ENCODE measurements at regions not wholly inside any gene's neighbourhood (a gene's known extent, or its start where the extent isn't known, plus 50 kb on each side); places are given as distances from the start of the nearest gene placed in this dataset.

- no peak overlapping the region for H3K4me3 ChIP-seq (ENCODE audit: low read depth, low read length)
- DNase-seq (ENCODE audit: low read depth) = no peak
- TF ChIP-seq MAX (IDR thresholded peaks at IDR 0.05; ENCODE audit: low read depth, low read length) (no peak), MYC (IDR thresholded peaks at IDR 0.05; ENCODE audit: low read depth, low read length) (no peak), CTCF (IDR thresholded peaks at IDR 0.05; ENCODE audit: low read depth, low read length) (no peak), POLR2A (IDR thresholded peaks at IDR 0.05; ENCODE audit: extremely low read depth, insufficient read length) (no peak)
These were observed 1646.9 kb upstream of the SPRY2 start for GRCh38 chr13:81987677-81988357.

- TF ChIP-seq CTCF (IDR thresholded peaks at IDR 0.05; ENCODE audit: low read depth, low read length) = no peak
- TF ChIP-seq POLR2A (IDR thresholded peaks at IDR 0.05; ENCODE audit: extremely low read depth, insufficient read length) = no peak
- no peak for TF ChIP-seq MAX (IDR thresholded peaks at IDR 0.05; ENCODE audit: low read depth, low read length)
- TF ChIP-seq MYC (IDR thresholded peaks at IDR 0.05; ENCODE audit: low read depth, low read length) = no peak
- no peak for DNase-seq (ENCODE audit: low read depth)
- no peak overlapping the region for H3K4me3 ChIP-seq (ENCODE audit: low read depth, low read length)
These were observed 1646.2 kb upstream of the SPRY2 start for GRCh38 chr13:81987159-81987558.

- no peak overlapping the region for H3K4me3 ChIP-seq (ENCODE audit: low read depth, low read length)
- no peak for TF ChIP-seq MYC (IDR thresholded peaks at IDR 0.05; ENCODE audit: low read depth, low read length)
- TF ChIP-seq MAX (IDR thresholded peaks at IDR 0.05; ENCODE audit: low read depth, low read length) = no peak
- TF ChIP-seq POLR2A (IDR thresholded peaks at IDR 0.05; ENCODE audit: extremely low read depth, insufficient read length) = no peak
- TF ChIP-seq CTCF (IDR thresholded peaks at IDR 0.05; ENCODE audit: low read depth, low read length) = no peak
- DNase-seq (ENCODE audit: low read depth) = no peak
These were observed 1645.4 kb upstream of the SPRY2 start for GRCh38 chr13:81986308-81986707.

GRCh38 chr13:81957121-81957520 is 1616.2 kb upstream of the SPRY2 start:
- H3K4me3 ChIP-seq (ENCODE audit: low read depth, low read length) = no peak overlapping the region
- peak; percentile 13 for DNase-seq (ENCODE audit: low read depth)
- TF ChIP-seq MAX (IDR thresholded peaks at IDR 0.05; ENCODE audit: low read depth, low read length) = no peak
- TF ChIP-seq CTCF (IDR thresholded peaks at IDR 0.05; ENCODE audit: low read depth, low read length) = peak; percentile 53

GRCh38 chr13:81929988-81930387 is 1589.1 kb upstream of the SPRY2 start:
- TF ChIP-seq MYC (IDR thresholded peaks at IDR 0.05; ENCODE audit: low read depth, low read length) (no peak), CTCF (IDR thresholded peaks at IDR 0.05; ENCODE audit: low read depth, low read length) (peak; percentile 43), MAX (IDR thresholded peaks at IDR 0.05; ENCODE audit: low read depth, low read length) (no peak)
- DNase-seq (ENCODE audit: low read depth) = peak; percentile 36
- no peak overlapping the region for H3K4me3 ChIP-seq (ENCODE audit: low read depth, low read length)
